DOHH2 (cell line): ENCODE measurements at regions not wholly inside any gene's neighbourhood (a gene's known extent, or its start where the extent isn't known, plus 50 kb on each side); places are given as distances from the start of the nearest gene placed in this dataset.

ENCODE experiments used
- H3F3A ChIP-seq: fragments of 200-600 bp; sonication (generic), shearing (Covaris generic); 2 replicates; pipeline ENCODE4 v1.6.0; 2016; ENCODE audit warnings: antibody characterized with exemption, mild to moderate bottlenecking; ENCODE audit not compliant: control insufficient read depth, insufficient read depth
- H3K27ac ChIP-seq: fragments of 200-600 bp; sonication (generic); 2 replicates; pipeline ENCODE4 v1.5.1; 2014; ENCODE audit warnings: low read depth, mild to moderate bottlenecking, low read length, moderate library complexity
- H3K27me3 ChIP-seq: fragments of 200-600 bp; sonication (generic); 2 replicates; pipeline ENCODE4 v1.6.1; 2014; ENCODE audit warnings: mild to moderate bottlenecking, low read length, mixed read lengths; ENCODE audit not compliant: control insufficient read depth
- H3K36me3 ChIP-seq: fragments of 200-600 bp; sonication (generic); 2 replicates; pipeline ENCODE4 v1.6.1; 2014; ENCODE audit warnings: mild to moderate bottlenecking, low read length, moderate library complexity, mixed read lengths; ENCODE audit not compliant: control insufficient read depth
- H3K4me1 ChIP-seq: fragments of 200-600 bp; sonication (generic); 2 replicates; pipeline ENCODE4 v1.6.1; 2014; ENCODE audit warnings: mild to moderate bottlenecking, low read length, mixed read lengths; ENCODE audit not compliant: control insufficient read depth
- H3K4me2 ChIP-seq: fragments of 200-600 bp; sonication (generic); 2 replicates; pipeline ENCODE4 v1.6.0; 2014; ENCODE audit warnings: mild to moderate bottlenecking, low read length, moderate library complexity
- H3K4me3 ChIP-seq: fragments of 200-600 bp; sonication (generic); 2 replicates; pipeline ENCODE4 v1.5.1; 2014; ENCODE audit warnings: mild to moderate bottlenecking, low read length, mixed read lengths
- H3K79me2 ChIP-seq: fragments of 200-600 bp; sonication (generic); 2 replicates; pipeline ENCODE4 v1.6.1; 2014; ENCODE audit warnings: mild to moderate bottlenecking, low read length, mixed read lengths; ENCODE audit not compliant: control insufficient read depth
- H3K9me2 ChIP-seq: fragments of 200-600 bp; sonication (generic); replicated peaks from 2 replicates; pipeline ENCODE4 v1.6.1; 2014; ENCODE audit warnings: mild to moderate bottlenecking, low read length, mixed read lengths; ENCODE audit not compliant: control insufficient read depth
- H3K9me3 ChIP-seq: fragments of 200-600 bp; sonication (generic); 2 replicates; pipeline ENCODE4 v1.6.1; 2014; ENCODE audit warnings: antibody characterized with exemption, low read length, mixed read lengths; ENCODE audit not compliant: control insufficient read depth, insufficient read depth
- H4K20me1 ChIP-seq: fragments of 200-600 bp; sonication (generic); 2 replicates; pipeline ENCODE4 v1.6.0; 2014; ENCODE audit warnings: low read depth, mild to moderate bottlenecking, antibody characterized with exemption, low read length, moderate library complexity; ENCODE audit not compliant: control insufficient read depth, insufficient read depth
- CTCF ChIP-seq: fragments of 200-600 bp; sonication (generic); IDR thresholded peaks from one replicate; pipeline ENCODE4 v1.5.1; 2014; ENCODE audit warnings: antibody characterized with exemption, mild to moderate bottlenecking, low read depth, low read length; ENCODE audit not compliant: poor library complexity, severe bottlenecking
- EZH2phosphoT487 ChIP-seq: fragments of 200-600 bp; sonication (generic); IDR thresholded peaks from 2 replicates; pipeline ENCODE4 v1.6.1; 2017; ENCODE audit warnings: borderline replicate concordance, mild to moderate bottlenecking, antibody characterized with exemption, low read length, moderate library complexity, mixed read lengths

GRCh38 chrX:55144697-55145096, 55.9 kb downstream of the PAGE2 start:
- Histone ChIP-seq H3K79me2 (no peaks in the 10 kb centered on the region), H4K20me1 (no peaks in the 10 kb centered on the region), H3F3A (no peaks in the 10 kb centered on the region), H3K27ac (no peak overlapping the region), H3K4me2 (no peak overlapping the region), H3K4me1 (no peaks in the 10 kb centered on the region), H3K4me3 (no peak overlapping the region), H3K27me3 (no peaks in the 10 kb centered on the region), H3K9me3 (no peaks in the 10 kb centered on the region), H3K36me3 (no peaks in the 10 kb centered on the region), H3K9me2 (no peaks in the 10 kb centered on the region)
- TF ChIP-seq CTCF (no peak), EZH2phosphoT487 (no peak)

- no peak overlapping the region for H3K4me3 ChIP-seq
- H3K4me2 ChIP-seq: no peak overlapping the region
- no peaks in the 10 kb centered on the region for H3K79me2 ChIP-seq
- no peaks in the 10 kb centered on the region for H3K9me2 ChIP-seq
- H3K36me3 ChIP-seq: no peaks in the 10 kb centered on the region
- TF ChIP-seq EZH2phosphoT487: no peak
- TF ChIP-seq CTCF: no peak
- H4K20me1 ChIP-seq: no peaks in the 10 kb centered on the region
- H3K9me3 ChIP-seq: no peaks in the 10 kb centered on the region
- H3K27ac ChIP-seq: no peak overlapping the region
- no peaks in the 10 kb centered on the region for H3K4me1 ChIP-seq
- H3F3A ChIP-seq: no peaks in the 10 kb centered on the region
- H3K27me3 ChIP-seq: no peaks in the 10 kb centered on the region
Measured at GRCh38 chrX:55149242-55149641, 60.4 kb downstream of the PAGE2 start.

GRCh38 chrX:55151199-55151598, 62.4 kb downstream of the PAGE2 start:
- H3K9me2 ChIP-seq: no peaks in the 10 kb centered on the region
- H3K79me2 ChIP-seq: no peaks in the 10 kb centered on the region
- no peaks in the 10 kb centered on the region for H3K9me3 ChIP-seq
- TF ChIP-seq EZH2phosphoT487 (no peak), CTCF (no peak)
- H3K36me3 ChIP-seq: no peaks in the 10 kb centered on the region
- H3K4me1 ChIP-seq: no peaks in the 10 kb centered on the region
- no peaks in the 10 kb centered on the region for H3F3A ChIP-seq
- no peak overlapping the region for H3K4me2 ChIP-seq
- H3K27me3 ChIP-seq: no peaks in the 10 kb centered on the region
- H3K27ac ChIP-seq: no peak overlapping the region
- H3K4me3 ChIP-seq: no peak overlapping the region
- H4K20me1 ChIP-seq: no peaks in the 10 kb centered on the region

GRCh38 chrX:55159551-55159950, 60.6 kb upstream of the PAGE5 start:
- no peaks in the 10 kb centered on the region for H3K9me2 ChIP-seq
- peak overlapping the region; percentile 91 for H3K4me3 ChIP-seq
- peaks cover 13% of the 10 kb centered on the region for H3K4me1 ChIP-seq
- peak overlapping the region; percentile 76 for H3K4me2 ChIP-seq
- no peak overlapping the region; the same call in 1 of the 2 replicates for H3K27ac ChIP-seq
- peaks cover 11% of the 10 kb centered on the region for H3K79me2 ChIP-seq
- no peaks in the 10 kb centered on the region for H3F3A ChIP-seq
- TF ChIP-seq EZH2phosphoT487 (no peak), CTCF (no peak)
- H3K27me3 ChIP-seq: no peaks in the 10 kb centered on the region
- no peaks in the 10 kb centered on the region for H3K9me3 ChIP-seq
- no peaks in the 10 kb centered on the region for H4K20me1 ChIP-seq
- no peaks in the 10 kb centered on the region for H3K36me3 ChIP-seq
